ENCODE measurements at regions not wholly inside any gene's neighbourhood (a gene's known extent, or its start where the extent isn't known, plus 50 kb on each side); places are given as distances from the start of the nearest gene placed in this dataset.
A peak's percentile ranks its signal among the peaks of the same experiment; 100 is the strongest.
"Not testable (repeated sequence)": the region's sequence is repeated elsewhere in the genome, so short reads cannot be mapped to it uniquely, and the experiment has no call there.

- Histone ChIP-seq H2AFZ (ENCODE audit: low read depth, low read length, poor library complexity, severe bottlenecking) (no peak overlapping the region), H3K4me2 (ENCODE audit: low read length) (no peak overlapping the region), H4K20me1 (ENCODE audit: insufficient read depth) (no peaks in the 10 kb centered on the region), H3K9me3 (ENCODE audit: control insufficient read depth in 1 of 2, insufficient read depth in 1 of 2, low read depth in 1 of 2, low read length in 2 of 2) (peaks cover 0 to 7% of the 10 kb centered on the region in 2 experiments; a peak in 1 of 4 replicates), H3K36me3 (ENCODE audit: control insufficient read depth in 1 of 2, insufficient read depth in 2 of 2, low read length in 2 of 2) (no peaks in the 10 kb centered on the region), H3K9ac (ENCODE audit: low read length) (no peak overlapping the region), H3K79me2 (ENCODE audit: insufficient read depth, low read length) (no peaks in the 10 kb centered on the region), H3K27ac (ENCODE audit: low read depth, low read length) (no peak overlapping the region), H3K4me3 (replicated peaks in 1 of 2; ENCODE audit: low read depth in 1 of 2, low read length in 2 of 2) (no peak overlapping the region), H3K9me2 (ENCODE audit: insufficient read depth) (no peaks in the 10 kb centered on the region), H3K4me1 (ENCODE audit: control insufficient read depth in 1 of 2, insufficient read depth in 2 of 2, low read length in 2 of 2) (no peaks in the 10 kb centered on the region), H3K27me3 (ENCODE audit: insufficient read depth, low read length) (no peaks in the 10 kb centered on the region)
- DNase-seq (ENCODE audit: low read depth, low spot score) (no peak), ATAC-seq (no peak)
- ChIA-PET POLR2A (no interaction called here), RAD21 (ENCODE audit: low non-redundant PET in 1 of 2, low total read pairs in 2 of 2, uncharacterized antibody in 2 of 2, unreplicated experiment in 2 of 2) (no interaction called here), CTCF (no interaction called here)
- BruUV-seq (replicated peaks): no TSS peak
- no peak for TF ChIP-seq CTCF (IDR thresholded peaks at IDR 0.05 in 2 of 3, conservative IDR thresholded peaks at IDR 0.05 in 1 of 3; ENCODE audit: borderline replicate concordance in 1 of 3, insufficient read depth in 1 of 3, low read depth in 2 of 3, low read length in 2 of 3)
- TF ChIP-seq ATF3 (IDR thresholded peaks at IDR 0.05): no peak
- no peak for TF ChIP-seq FOSL1 (IDR thresholded peaks at IDR 0.05; ENCODE audit: low read depth)
- intact Hi-C loops (cut with micrococcal nuclease): no loop called here
Observed at GRCh38 chr14:52175982-52176502, 91.5 kb upstream of the PTGDR start.

GRCh38 chr14:52171932-52172331 lies 95.6 kb upstream of the PTGDR start:
- H3K4me3 ChIP-seq (replicated peaks in 1 of 2; ENCODE audit: low read depth in 1 of 2, low read length in 2 of 2); BruUV-seq (replicated peaks); H3K4me1 ChIP-seq (ENCODE audit: control insufficient read depth in 1 of 2, insufficient read depth in 2 of 2, low read length in 2 of 2); H2AFZ ChIP-seq (ENCODE audit: low read depth, low read length, poor library complexity, severe bottlenecking); H3K9me3 ChIP-seq (ENCODE audit: control insufficient read depth in 1 of 2, insufficient read depth in 1 of 2, low read depth in 1 of 2, low read length in 2 of 2); ATAC-seq; H3K4me2 ChIP-seq (ENCODE audit: low read length); CTCF ChIA-PET; H3K36me3 ChIP-seq (ENCODE audit: control insufficient read depth in 1 of 2, insufficient read depth in 2 of 2, low read length in 2 of 2); H3K79me2 ChIP-seq (ENCODE audit: insufficient read depth, low read length); POLR2A ChIA-PET; H3K9me2 ChIP-seq (ENCODE audit: insufficient read depth); intact Hi-C loops (cut with micrococcal nuclease); H4K20me1 ChIP-seq (ENCODE audit: insufficient read depth); H3K27me3 ChIP-seq (ENCODE audit: insufficient read depth, low read length); H3K27ac ChIP-seq (ENCODE audit: low read depth, low read length); RAD21 ChIA-PET (ENCODE audit: low non-redundant PET in 1 of 2, low total read pairs in 2 of 2, uncharacterized antibody in 2 of 2, unreplicated experiment in 2 of 2); H3K9ac ChIP-seq (ENCODE audit: low read length): not testable (repeated sequence)
- peak; percentile 4 for DNase-seq (ENCODE audit: low read depth, low spot score)
- peak; percentile 54; the same call in 1 of the 2 replicates for TF ChIP-seq CBX3 (IDR thresholded peaks at IDR 0.05; ENCODE audit: low read depth)

All from HCT116 (cell line).